LHCN-M2 (cell line): ENCODE measurements at regions not wholly inside any gene's neighbourhood (a gene's known extent, or its start where the extent isn't known, plus 50 kb on each side); places are given as distances from the start of the nearest gene placed in this dataset.
"Not testable (repeated sequence)": the region's sequence is repeated elsewhere in the genome, so short reads cannot be mapped to it uniquely, and the experiment has no call there.

Experiments used
- DNase-seq: peaks from one replicate; pipeline ENCODE4 v3.0.0-alpha.2; 2012; ENCODE audit warnings: low read depth

- DNase-seq, result no peak
Observed at GRCh38 chr2:78132391-78133370, 610.5 kb upstream of the LRRTM4 start.

GRCh38 chr2:78145395-78145996 is 623.3 kb upstream of the LRRTM4 start:
- DNase-seq, result no peak

- no peak for DNase-seq
Observed at GRCh38 chr2:78145997-78146722, 624.0 kb upstream of the LRRTM4 start.

GRCh38 chr2:78147466-78147865 is 625.3 kb upstream of the LRRTM4 start:
- DNase-seq, result no peak

GRCh38 chr2:78154586-78154985 is 632.4 kb upstream of the LRRTM4 start:
- DNase-seq, result no peak

GRCh38 chr2:78162202-78162601 is 640.0 kb upstream of the LRRTM4 start:
- no peak for DNase-seq

- DNase-seq, result not testable (repeated sequence)
Observed at GRCh38 chr2:78172157-78172556, 650.0 kb upstream of the LRRTM4 start.

GRCh38 chr2:78175645-78176044 is 653.5 kb upstream of the LRRTM4 start:
- DNase-seq, result no peak

GRCh38 chr2:78201064-78201575 is 678.9 kb upstream of the LRRTM4 start:
- no peak for DNase-seq

GRCh38 chr2:78202366-78202765 is 680.2 kb upstream of the LRRTM4 start:
- no peak for DNase-seq

GRCh38 chr2:78202986-78203670 is 681.0 kb upstream of the LRRTM4 start:
- DNase-seq, result no peak

GRCh38 chr2:78218066-78218465 is 695.9 kb upstream of the LRRTM4 start:
- no peak for DNase-seq

GRCh38 chr2:78237704-78238103 is 715.5 kb upstream of the LRRTM4 start:
- DNase-seq, result no peak

- no peak for DNase-seq
Observed at GRCh38 chr2:78245394-78246135, 723.4 kb upstream of the LRRTM4 start.

- no peak for DNase-seq
Observed at GRCh38 chr2:78251708-78252107, 729.5 kb upstream of the LRRTM4 start.

GRCh38 chr2:78260861-78261260 is 738.7 kb upstream of the LRRTM4 start:
- DNase-seq, result no peak

- no peak for DNase-seq
Observed at GRCh38 chr2:78261454-78261853, 739.3 kb upstream of the LRRTM4 start.

- not testable (repeated sequence) for DNase-seq
Observed at GRCh38 chr2:78262089-78262488, 739.9 kb upstream of the LRRTM4 start.

- no peak for DNase-seq
Observed at GRCh38 chr2:78262713-78263375, 740.7 kb upstream of the LRRTM4 start.

- DNase-seq, result no peak
Observed at GRCh38 chr2:78263571-78263970, 741.4 kb upstream of the LRRTM4 start.
